GM06990 (cell line): ENCODE measurements at regions not wholly inside any gene's neighbourhood (a gene's known extent, or its start where the extent isn't known, plus 50 kb on each side); places are given as distances from the start of the nearest gene placed in this dataset.

Experiments
- DNase-seq: peaks from one replicate; pipeline ENCODE4 v3.0.0-alpha.2; 2011; ENCODE audit not compliant: insufficient read length; ENCODE audit errors: extremely low read depth
- H3K27me3 ChIP-seq: replicated peaks from 2 replicates; pipeline ENCODE4 v1.6.0; 2011; ENCODE audit warnings: low read length; ENCODE audit not compliant: control insufficient read depth, insufficient read depth
- H3K36me3 ChIP-seq: 2 replicates; pipeline ENCODE4 v1.5.1; 2011; ENCODE audit warnings: low read length; ENCODE audit not compliant: control insufficient read depth, insufficient read depth
- H3K4me3 ChIP-seq: replicated peaks from 2 replicates; pipeline ENCODE4 v1.5.1; 2011; ENCODE audit warnings: low read depth, mild to moderate bottlenecking, control low read depth, low read length
- TF ChIP-seq, protein P1 (sequence below): IDR thresholded peaks from 2 replicates; pipeline ENCODE4 v1.5.1; 2011; ENCODE audit warnings: low read length, control low read depth, mild to moderate bottlenecking, inconsistent platforms; ENCODE audit not compliant: insufficient read depth, poor library complexity, severe bottlenecking

DNA sequence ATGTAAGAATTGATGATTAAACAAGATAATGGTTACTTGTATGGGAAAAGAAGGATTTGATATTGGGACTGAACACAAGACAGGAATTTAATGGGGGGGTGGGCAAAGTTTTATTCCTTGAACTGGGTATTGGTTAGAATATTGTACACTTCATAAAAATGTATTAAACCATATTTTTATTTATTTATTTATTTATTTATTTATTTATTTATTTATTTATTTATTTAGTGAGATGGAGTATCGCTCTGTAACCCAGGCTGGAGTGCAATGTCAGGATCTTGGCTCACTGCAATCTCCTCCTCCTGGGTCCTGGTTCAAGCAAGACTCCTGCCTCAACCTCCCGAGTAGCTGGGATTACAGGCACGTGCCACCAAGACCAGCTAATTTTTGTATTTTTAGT is 287.1 kb upstream of the SLITRK5 start:
- no peaks in the 10 kb centered on the region for H3K36me3 ChIP-seq
- DNase-seq: no peak
- no peaks in the 10 kb centered on the region for H3K27me3 ChIP-seq
- H3K4me3 ChIP-seq: no peak overlapping the region
- TF ChIP-seq, protein P1, sequence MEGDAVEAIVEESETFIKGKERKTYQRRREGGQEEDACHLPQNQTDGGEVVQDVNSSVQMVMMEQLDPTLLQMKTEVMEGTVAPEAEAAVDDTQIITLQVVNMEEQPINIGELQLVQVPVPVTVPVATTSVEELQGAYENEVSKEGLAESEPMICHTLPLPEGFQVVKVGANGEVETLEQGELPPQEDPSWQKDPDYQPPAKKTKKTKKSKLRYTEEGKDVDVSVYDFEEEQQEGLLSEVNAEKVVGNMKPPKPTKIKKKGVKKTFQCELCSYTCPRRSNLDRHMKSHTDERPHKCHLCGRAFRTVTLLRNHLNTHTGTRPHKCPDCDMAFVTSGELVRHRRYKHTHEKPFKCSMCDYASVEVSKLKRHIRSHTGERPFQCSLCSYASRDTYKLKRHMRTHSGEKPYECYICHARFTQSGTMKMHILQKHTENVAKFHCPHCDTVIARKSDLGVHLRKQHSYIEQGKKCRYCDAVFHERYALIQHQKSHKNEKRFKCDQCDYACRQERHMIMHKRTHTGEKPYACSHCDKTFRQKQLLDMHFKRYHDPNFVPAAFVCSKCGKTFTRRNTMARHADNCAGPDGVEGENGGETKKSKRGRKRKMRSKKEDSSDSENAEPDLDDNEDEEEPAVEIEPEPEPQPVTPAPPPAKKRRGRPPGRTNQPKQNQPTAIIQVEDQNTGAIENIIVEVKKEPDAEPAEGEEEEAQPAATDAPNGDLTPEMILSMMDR: no peak

DNA sequence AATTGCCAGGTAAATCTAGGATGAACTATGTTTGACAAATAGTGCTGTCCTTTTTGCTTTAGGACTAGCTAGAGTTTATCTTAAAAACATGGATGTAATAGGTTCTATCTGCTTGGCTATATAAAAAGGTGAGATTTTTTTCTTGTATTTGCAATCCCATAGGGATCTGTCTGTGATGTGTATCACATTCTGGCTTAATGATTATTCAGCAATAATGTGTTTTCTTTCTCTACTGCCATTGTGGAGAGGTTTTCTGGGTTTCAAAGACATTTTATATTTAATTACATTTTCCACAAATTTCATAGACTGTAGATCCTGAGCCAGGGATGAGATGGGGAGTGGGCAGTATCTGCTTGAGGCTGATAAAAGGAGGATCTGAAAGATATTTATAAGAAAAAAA is 277.8 kb upstream of the SLITRK5 start:
- no peak for DNase-seq
- H3K4me3 ChIP-seq: no peak overlapping the region
- H3K36me3 ChIP-seq: no peaks in the 10 kb centered on the region
- TF ChIP-seq, protein P1: no peak
- H3K27me3 ChIP-seq: no peaks in the 10 kb centered on the region

DNA sequence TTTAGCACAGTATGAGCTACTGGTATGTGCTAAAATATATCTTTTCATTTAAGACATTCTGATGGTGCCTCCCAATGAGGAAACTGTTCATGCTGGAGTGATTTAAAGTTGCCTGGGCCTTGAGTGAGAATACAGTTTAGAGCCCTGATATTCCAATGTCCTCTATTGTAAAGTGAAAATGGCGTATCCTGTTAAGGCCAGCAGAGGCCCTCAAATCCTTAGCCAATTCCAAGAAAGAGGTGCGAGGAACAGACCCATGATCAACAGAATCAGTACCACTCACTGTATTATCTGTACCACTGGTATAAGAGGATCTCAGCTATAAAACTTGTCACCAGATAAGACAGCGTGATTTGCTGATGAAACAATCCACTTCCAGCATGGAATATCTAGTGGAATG is 273.1 kb upstream of the SLITRK5 start:
- DNase-seq: no peak
- Histone ChIP-seq H3K36me3 (no peaks in the 10 kb centered on the region), H3K27me3 (no peaks in the 10 kb centered on the region), H3K4me3 (no peak overlapping the region)
- TF ChIP-seq, protein P1: no peak

DNA sequence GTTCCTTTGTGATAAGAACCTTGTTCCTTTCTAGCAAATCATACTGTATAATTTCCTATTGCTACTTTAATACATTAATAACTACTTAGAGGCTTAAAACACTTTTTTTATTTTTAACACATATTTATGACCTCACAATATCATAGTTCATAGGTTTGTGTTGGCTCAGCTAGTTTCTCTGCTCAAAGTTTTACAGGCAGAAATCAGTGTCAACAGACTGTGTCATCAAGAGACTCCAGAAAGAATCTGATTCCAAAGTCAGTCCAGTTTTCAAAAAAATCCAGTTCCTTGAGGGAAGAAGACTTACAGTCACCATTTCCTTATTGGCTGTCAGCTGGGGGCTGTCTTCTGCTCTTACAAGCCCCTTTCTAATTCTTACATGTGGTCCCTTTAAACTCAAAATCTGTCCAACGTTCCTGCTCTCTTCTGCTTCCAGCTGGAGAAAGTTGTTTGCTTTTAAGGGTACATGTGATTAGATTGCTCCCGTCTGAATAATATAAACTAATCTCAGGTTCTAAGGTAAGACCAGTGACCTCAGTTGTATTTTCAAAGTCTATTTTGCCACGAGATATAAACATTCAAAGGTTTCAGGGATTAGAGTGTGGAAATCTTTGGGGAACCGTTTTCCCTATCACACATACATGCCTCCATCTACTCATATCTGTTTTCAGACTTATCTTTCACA is 267.3 kb upstream of the SLITRK5 start:
- no peak for DNase-seq
- Histone ChIP-seq H3K27me3 (no peaks in the 10 kb centered on the region), H3K36me3 (no peaks in the 10 kb centered on the region), H3K4me3 (no peak overlapping the region)
- TF ChIP-seq, protein P1: no peak

DNA sequence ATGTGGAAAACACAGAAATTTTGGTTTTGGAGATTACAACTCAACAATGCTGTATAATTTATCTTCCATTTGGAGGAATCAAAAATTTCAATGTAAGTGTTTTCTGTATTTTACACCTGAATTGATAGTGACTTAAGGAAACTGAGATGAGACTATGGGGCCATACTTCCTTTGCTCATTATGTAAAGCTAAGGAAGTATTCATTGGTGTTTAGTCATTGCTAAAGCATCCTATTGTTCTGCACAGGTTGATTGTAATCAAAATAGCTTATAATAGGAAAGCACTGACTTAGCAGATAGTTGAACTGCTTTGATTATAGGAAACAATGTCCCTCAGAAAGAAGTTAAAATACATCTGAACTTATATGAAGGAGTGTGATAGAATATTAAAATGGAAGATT is 244.4 kb upstream of the SLITRK5 start:
- Histone ChIP-seq H3K4me3 (no peak overlapping the region), H3K36me3 (no peaks in the 10 kb centered on the region), H3K27me3 (no peaks in the 10 kb centered on the region)
- TF ChIP-seq, protein P1: no peak
- no peak for DNase-seq

DNA sequence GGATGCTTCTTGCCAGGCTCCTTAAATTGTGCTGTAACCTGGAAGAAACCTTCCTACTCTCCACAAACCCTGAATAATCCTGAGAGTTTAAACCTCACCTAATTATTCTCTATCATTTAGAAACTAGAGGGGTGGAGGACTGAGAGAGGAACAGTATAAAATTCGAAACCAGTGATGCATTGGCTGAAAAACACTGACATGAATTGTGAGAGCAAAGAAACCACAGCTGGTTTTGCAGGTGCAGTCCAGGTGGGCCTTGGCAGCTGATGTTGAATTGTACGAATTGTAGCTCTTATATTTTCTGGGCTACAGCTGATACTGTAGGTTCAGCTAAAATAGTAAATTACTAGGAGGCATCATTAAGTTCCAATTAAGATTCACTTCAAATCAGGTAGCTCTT is 227.0 kb upstream of the SLITRK5 start:
- DNase-seq: no peak
- H3K4me3 ChIP-seq: no peak overlapping the region
- H3K36me3 ChIP-seq: no peaks in the 10 kb centered on the region
- H3K27me3 ChIP-seq: no peaks in the 10 kb centered on the region
- TF ChIP-seq, protein P1: no peak
